ENCODE measurements at regions not wholly inside any gene's neighbourhood (a gene's known extent, or its start where the extent isn't known, plus 50 kb on each side); places are given as distances from the start of the nearest gene placed in this dataset.

DNA sequence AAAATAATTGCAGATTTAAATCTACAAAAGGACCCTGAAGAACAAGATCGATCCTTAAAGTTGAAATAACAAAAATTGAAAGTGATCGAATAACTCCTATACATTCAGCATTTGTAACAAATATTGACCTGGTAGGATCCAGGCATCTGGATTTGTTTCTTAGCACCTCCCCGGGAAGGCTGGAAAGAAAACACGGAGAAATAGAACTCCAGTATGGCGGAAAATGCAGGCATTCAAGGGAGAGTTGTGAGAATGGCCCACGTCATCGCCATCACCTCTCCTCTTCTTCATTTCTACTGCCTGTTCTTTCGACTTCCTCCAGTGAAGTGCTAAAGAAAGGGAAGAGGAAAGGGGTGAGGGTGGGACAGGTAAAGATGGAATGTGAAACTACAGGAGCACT, 242.3 kb upstream of the TFAP2D start:
- Histone ChIP-seq H3K4me1 (no peaks in the 10 kb centered on the region), H3K27ac (replicated peaks in 1 of 4) (no peak overlapping the region), H3K9me3 (no peaks in the 10 kb centered on the region), H3K36me3 (no peaks in the 10 kb centered on the region), H3K27me3 (no peaks in the 10 kb centered on the region), H3K4me3 (no peak overlapping the region)
- no peak for DNase-seq (ENCODE audit: extremely low spot score)
- intact Hi-C loops (cut with DNase I), result no loop called here
- TF ChIP-seq POLR2AphosphoS5 (IDR thresholded peaks at IDR 0.05) (no peak), EP300 (IDR thresholded peaks at IDR 0.05) (no peak), POLR2A (IDR thresholded peaks at IDR 0.05; ENCODE audit: low read depth) (no peak)
- TF ChIP-seq, protein P1, sequence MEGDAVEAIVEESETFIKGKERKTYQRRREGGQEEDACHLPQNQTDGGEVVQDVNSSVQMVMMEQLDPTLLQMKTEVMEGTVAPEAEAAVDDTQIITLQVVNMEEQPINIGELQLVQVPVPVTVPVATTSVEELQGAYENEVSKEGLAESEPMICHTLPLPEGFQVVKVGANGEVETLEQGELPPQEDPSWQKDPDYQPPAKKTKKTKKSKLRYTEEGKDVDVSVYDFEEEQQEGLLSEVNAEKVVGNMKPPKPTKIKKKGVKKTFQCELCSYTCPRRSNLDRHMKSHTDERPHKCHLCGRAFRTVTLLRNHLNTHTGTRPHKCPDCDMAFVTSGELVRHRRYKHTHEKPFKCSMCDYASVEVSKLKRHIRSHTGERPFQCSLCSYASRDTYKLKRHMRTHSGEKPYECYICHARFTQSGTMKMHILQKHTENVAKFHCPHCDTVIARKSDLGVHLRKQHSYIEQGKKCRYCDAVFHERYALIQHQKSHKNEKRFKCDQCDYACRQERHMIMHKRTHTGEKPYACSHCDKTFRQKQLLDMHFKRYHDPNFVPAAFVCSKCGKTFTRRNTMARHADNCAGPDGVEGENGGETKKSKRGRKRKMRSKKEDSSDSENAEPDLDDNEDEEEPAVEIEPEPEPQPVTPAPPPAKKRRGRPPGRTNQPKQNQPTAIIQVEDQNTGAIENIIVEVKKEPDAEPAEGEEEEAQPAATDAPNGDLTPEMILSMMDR (IDR thresholded peaks at IDR 0.05), result no peak
- 89% methylated on average over 8 of the region's 8 CpGs for WGBS

DNA sequence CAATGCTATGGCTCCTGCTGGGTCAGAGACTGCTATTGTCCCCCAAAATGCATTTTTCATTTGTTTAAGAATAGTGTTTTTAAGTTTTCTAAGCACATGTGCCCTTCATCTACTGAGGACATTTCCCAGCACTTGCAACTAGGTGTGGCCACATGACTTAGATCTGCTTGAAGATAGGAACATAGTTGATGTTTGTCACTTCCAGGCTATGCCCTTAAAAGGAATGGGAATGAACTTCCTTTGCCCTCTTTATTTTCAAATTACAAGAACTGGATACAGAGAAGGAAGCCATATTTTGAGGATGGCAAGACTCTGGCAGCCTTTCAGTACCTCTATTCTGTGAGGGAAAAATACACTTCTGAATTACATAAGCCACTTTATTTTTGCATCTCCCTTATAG, 203.0 kb upstream of the TFAP2D start:
- no peaks in the 10 kb centered on the region for H3K4me1 ChIP-seq
- H3K27ac ChIP-seq (replicated peaks in 1 of 4), result no peak overlapping the region
- TF ChIP-seq POLR2A (IDR thresholded peaks at IDR 0.05; ENCODE audit: low read depth) (no peak), EP300 (IDR thresholded peaks at IDR 0.05) (no peak), POLR2AphosphoS5 (IDR thresholded peaks at IDR 0.05) (no peak)
- TF ChIP-seq, protein P1 (IDR thresholded peaks at IDR 0.05), result no peak
- DNase-seq (ENCODE audit: extremely low spot score), result no peak
- no peaks in the 10 kb centered on the region for H3K9me3 ChIP-seq
- no peak overlapping the region for H3K4me3 ChIP-seq
- H3K27me3 ChIP-seq, result no peaks in the 10 kb centered on the region
- intact Hi-C loops (cut with DNase I), result no loop called here
- H3K36me3 ChIP-seq, result no peaks in the 10 kb centered on the region

DNA sequence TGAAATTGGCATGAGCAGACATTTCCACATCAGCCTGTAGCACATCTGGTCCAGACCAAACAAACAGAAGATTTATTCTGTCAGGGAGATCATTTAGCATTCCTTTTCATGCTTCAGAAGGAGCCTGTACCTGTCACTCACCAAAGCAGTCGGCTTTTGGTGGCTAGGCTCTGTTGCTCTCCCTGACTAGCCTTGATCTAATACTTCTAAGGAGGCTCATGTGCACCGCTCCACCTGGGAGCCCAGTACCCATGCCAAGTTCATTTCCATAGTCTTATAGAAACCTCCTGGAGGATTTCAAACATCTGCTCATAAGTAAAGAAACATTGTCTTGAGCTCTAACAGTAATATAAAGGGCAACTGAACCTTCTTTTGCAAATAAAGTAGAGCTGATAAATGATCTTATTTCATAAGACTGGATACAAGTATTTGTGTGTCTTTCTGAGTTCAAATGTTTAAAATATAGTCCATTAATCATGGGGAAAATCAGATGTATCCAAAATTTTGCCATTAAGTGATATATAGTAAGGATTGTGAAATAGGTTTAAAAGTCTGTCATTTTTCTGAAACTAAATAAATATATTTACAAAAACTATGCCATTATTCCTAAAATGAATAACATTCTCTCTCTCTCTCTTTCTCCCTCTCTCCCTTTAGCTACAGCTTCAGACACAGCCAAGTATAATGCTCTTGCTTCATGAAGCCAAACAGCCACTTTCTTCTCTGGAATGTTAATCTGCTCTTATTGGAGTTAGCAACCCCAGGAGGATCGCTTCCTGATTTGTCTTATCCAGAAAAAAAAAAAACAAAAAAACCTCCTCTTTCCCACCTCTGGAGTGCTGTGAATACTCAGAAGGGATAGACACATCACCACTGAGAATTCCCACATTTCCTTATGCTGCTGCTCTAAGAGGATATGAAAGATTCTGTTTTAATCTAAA, 192.7 kb upstream of the TFAP2D start:
- TF ChIP-seq POLR2A (IDR thresholded peaks at IDR 0.05; ENCODE audit: low read depth), result no peak
- no peak for TF ChIP-seq EP300 (IDR thresholded peaks at IDR 0.05)
- TF ChIP-seq POLR2AphosphoS5 (IDR thresholded peaks at IDR 0.05), result no peak
- TF ChIP-seq, protein P1 (IDR thresholded peaks at IDR 0.05), result no peak
- intact Hi-C loops (cut with DNase I), result no loop called here

DNA sequence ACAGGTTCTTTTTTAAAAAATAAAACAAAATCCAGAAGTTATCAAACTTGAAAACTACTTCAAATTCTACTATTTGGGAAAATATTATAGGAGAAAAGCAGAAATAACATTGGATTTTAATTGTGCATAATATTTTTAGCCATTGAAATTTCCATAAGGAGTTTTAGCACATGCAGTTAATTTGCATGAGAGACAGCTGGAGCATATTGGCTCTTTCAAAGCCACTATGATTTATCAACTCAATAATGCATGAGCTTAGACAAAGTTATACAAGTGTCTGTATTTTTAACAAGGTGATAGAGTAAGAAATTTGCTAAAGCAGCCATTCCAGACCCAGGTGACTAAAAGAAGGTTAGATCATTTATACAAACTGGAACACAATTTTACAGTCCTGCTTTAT, 189.0 kb upstream of the TFAP2D start:
- Histone ChIP-seq H3K9me3 (no peaks in the 10 kb centered on the region), H3K27ac (replicated peaks in 1 of 4) (no peak overlapping the region), H3K4me3 (no peak overlapping the region), H3K4me1 (no peaks in the 10 kb centered on the region), H3K27me3 (no peaks in the 10 kb centered on the region), H3K36me3 (no peaks in the 10 kb centered on the region)
- TF ChIP-seq, protein P1 (IDR thresholded peaks at IDR 0.05), result no peak
- TF ChIP-seq POLR2AphosphoS5 (IDR thresholded peaks at IDR 0.05), result no peak
- no peak for TF ChIP-seq EP300 (IDR thresholded peaks at IDR 0.05)
- TF ChIP-seq POLR2A (IDR thresholded peaks at IDR 0.05; ENCODE audit: low read depth), result no peak
- no peak for DNase-seq (ENCODE audit: extremely low spot score)
- intact Hi-C loops (cut with DNase I), result no loop called here

More for the DNA sequence above, 192.7 kb upstream of the TFAP2D start:
- Histone ChIP-seq H3K27ac (replicated peaks in 1 of 4) (no peak overlapping the region), H3K4me1 (no peaks in the 10 kb centered on the region), H3K9me3 (no peaks in the 10 kb centered on the region), H3K4me3 (no peak overlapping the region), H3K36me3 (no peaks in the 10 kb centered on the region), H3K27me3 (no peaks in the 10 kb centered on the region)
- no peak for DNase-seq (ENCODE audit: extremely low spot score)
- WGBS, result 18% methylated on average over 3 of the region's 3 CpGs
